DMS114 treated with DMSO at 0.1 percent for 48 hours (cell line): ENCODE measurements at regions not wholly inside any gene's neighbourhood (a gene's known extent, or its start where the extent isn't known, plus 50 kb on each side); places are given as distances from the start of the nearest gene placed in this dataset.
"Not testable (repeated sequence)": the region's sequence is repeated elsewhere in the genome, so short reads cannot be mapped to it uniquely, and the experiment has no call there.

Experiments
- DNase-seq: peaks from one replicate; lab custom pipeline; 2025; ENCODE audit not compliant: unreplicated experiment; lab: John Stamatoyannopoulos, UW

- no peak for DNase-seq
Measured at GRCh38 chr10:23540401-23541030, 101.6 kb downstream of the OTUD1 start.

GRCh38 chr10:23543691-23544380 is 105.0 kb downstream of the OTUD1 start:
- DNase-seq = no peak

- DNase-seq = not testable (repeated sequence)
Measured at GRCh38 chr10:23545866-23546265, 107.0 kb downstream of the OTUD1 start.

GRCh38 chr10:23556727-23557440 is 118.0 kb downstream of the OTUD1 start:
- DNase-seq = no peak

GRCh38 chr10:23557777-23558176 is 118.9 kb downstream of the OTUD1 start:
- DNase-seq = no peak

GRCh38 chr10:23558361-23558799 is 119.5 kb downstream of the OTUD1 start:
- no peak for DNase-seq

- DNase-seq = no peak
Measured at GRCh38 chr10:23568996-23569395, 130.1 kb downstream of the OTUD1 start.

- no peak for DNase-seq
Measured at GRCh38 chr10:23571884-23572283, 133.0 kb downstream of the OTUD1 start.

- DNase-seq = no peak
Measured at GRCh38 chr10:23581906-23582450, 143.1 kb downstream of the OTUD1 start.

- DNase-seq = no peak
Measured at GRCh38 chr10:23584396-23584795, 145.5 kb downstream of the OTUD1 start.

- no peak for DNase-seq
Measured at GRCh38 chr10:23585186-23585585, 146.3 kb downstream of the OTUD1 start.

- DNase-seq = no peak
Measured at GRCh38 chr10:23585666-23586065, 146.8 kb downstream of the OTUD1 start.

GRCh38 chr10:23595278-23595677 is 156.4 kb downstream of the OTUD1 start:
- DNase-seq = not testable (repeated sequence)

GRCh38 chr10:23604613-23605012 is 165.7 kb downstream of the OTUD1 start:
- DNase-seq = no peak

- no peak for DNase-seq
Measured at GRCh38 chr10:23606456-23606855, 167.6 kb downstream of the OTUD1 start.

GRCh38 chr10:23608926-23609325 is 170.1 kb downstream of the OTUD1 start:
- no peak for DNase-seq

GRCh38 chr10:23610626-23611307 is 171.9 kb downstream of the OTUD1 start:
- DNase-seq = no peak

GRCh38 chr10:23611308-23612029 is 172.6 kb downstream of the OTUD1 start:
- no peak for DNase-seq

- no peak for DNase-seq
Measured at GRCh38 chr10:23613900-23614299, 175.0 kb downstream of the OTUD1 start.

- DNase-seq = no peak
Measured at GRCh38 chr10:23614483-23614882, 175.6 kb downstream of the OTUD1 start.

- DNase-seq = no peak
Measured at GRCh38 chr10:23630376-23630775, 191.5 kb downstream of the OTUD1 start.
